GM23248 (cell line): ENCODE measurements at regions not wholly inside any gene's neighbourhood (a gene's known extent, or its start where the extent isn't known, plus 50 kb on each side); places are given as distances from the start of the nearest gene placed in this dataset.

ENCODE experiments used
- DNase-seq: peaks from one replicate; pipeline ENCODE4 v3.0.0-alpha.2; 2015
- H2AFZ ChIP-seq: fragments of 200-600 bp; sonication (generic); 2 replicates; pipeline ENCODE4 v1.6.1; 2016; ENCODE audit warnings: antibody characterized with exemption
- H3F3A ChIP-seq: fragments of 200-600 bp; sonication (generic); 2 replicates; pipeline ENCODE4 v1.6.1; 2016; ENCODE audit warnings: mild to moderate bottlenecking, antibody characterized with exemption, mixed run types; ENCODE audit not compliant: insufficient read depth
- H3K27ac ChIP-seq: fragments of 200-600 bp; sonication (generic); 2 replicates; pipeline ENCODE4 v1.5.1; 2016; ENCODE audit warnings: mild to moderate bottlenecking
- H3K27me3 ChIP-seq: fragments of 200-600 bp; sonication (generic); replicated peaks from 2 replicates; pipeline ENCODE4 v1.6.1; 2016; ENCODE audit warnings: mild to moderate bottlenecking; ENCODE audit not compliant: insufficient read depth
- H3K36me3 ChIP-seq: fragments of 200-600 bp; sonication (generic); 2 replicates; pipeline ENCODE4 v1.6.1; 2016; ENCODE audit warnings: low read depth, mild to moderate bottlenecking
- H3K4me1 ChIP-seq: fragments of 200-600 bp; sonication (generic); 2 replicates; pipeline ENCODE4 v1.6.1; 2016; ENCODE audit warnings: mild to moderate bottlenecking; ENCODE audit not compliant: insufficient read depth
- H3K4me2 ChIP-seq: fragments of 200-600 bp; sonication (generic); one replicate; pipeline ENCODE4 v1.6.1; 2016; ENCODE audit warnings: mild to moderate bottlenecking; ENCODE audit not compliant: unreplicated experiment
- H3K4me3 ChIP-seq: fragments of 200-600 bp; sonication (generic); 2 replicates; pipeline ENCODE4 v1.5.1; 2016; ENCODE audit warnings: mild to moderate bottlenecking
- H3K79me2 ChIP-seq: fragments of 200-600 bp; sonication (generic); 2 replicates; pipeline ENCODE4 v1.6.1; 2016; ENCODE audit warnings: mild to moderate bottlenecking; ENCODE audit not compliant: insufficient read depth
- H3K9ac ChIP-seq: fragments of 200-600 bp; sonication (generic); 2 replicates; pipeline ENCODE4 v1.6.1; 2016; ENCODE audit warnings: mild to moderate bottlenecking
- H3K9me2 ChIP-seq: fragments of 200-600 bp; sonication (generic); 2 replicates; pipeline ENCODE4 v1.6.1; 2016; ENCODE audit warnings: mixed run types, mild to moderate bottlenecking, moderate library complexity; ENCODE audit not compliant: insufficient read depth
- H3K9me3 ChIP-seq: fragments of 200-600 bp; sonication (generic); one replicate; pipeline ENCODE4 v1.6.1; 2017; ENCODE audit warnings: low read depth
- H4K20me1 ChIP-seq: fragments of 200-600 bp; sonication (generic); 2 replicates; pipeline ENCODE4 v1.6.0; 2016; ENCODE audit not compliant: insufficient read depth
- EZH2 ChIP-seq: fragments of 200-600 bp; sonication (generic); IDR thresholded peaks from 2 replicates; pipeline ENCODE4 v1.6.1; 2018; ENCODE audit warnings: antibody characterized with exemption, mild to moderate bottlenecking; ENCODE audit not compliant: insufficient read depth, poor library complexity, severe bottlenecking
- EZH2phosphoT487 ChIP-seq: fragments of 200-600 bp; sonication (generic); IDR thresholded peaks from 2 replicates; pipeline ENCODE4 v1.6.1; 2018; ENCODE audit warnings: antibody characterized with exemption, moderate library complexity, mild to moderate bottlenecking, low read depth; ENCODE audit not compliant: insufficient read depth
- WGBS, 2 experiments: methylation state at CpG; one replicate each; pipeline ENCODE4 v1.1.6; 2015 to 2017; ENCODE audit warnings: low lambda C conversion rate in 2 of 2, low coverage in 1 of 2; ENCODE audit errors: missing lambda C conversion rate in 2 of 2; 5-methylcytosine and 5-hydroxymethylcytosine counted together
- in situ Hi-C: fragments of 300-500 bp; cut with MboI; formaldehyde crosslinking; loops from 2 replicates; pipeline ENCODE4 v1.15.0; 2020

DNA sequence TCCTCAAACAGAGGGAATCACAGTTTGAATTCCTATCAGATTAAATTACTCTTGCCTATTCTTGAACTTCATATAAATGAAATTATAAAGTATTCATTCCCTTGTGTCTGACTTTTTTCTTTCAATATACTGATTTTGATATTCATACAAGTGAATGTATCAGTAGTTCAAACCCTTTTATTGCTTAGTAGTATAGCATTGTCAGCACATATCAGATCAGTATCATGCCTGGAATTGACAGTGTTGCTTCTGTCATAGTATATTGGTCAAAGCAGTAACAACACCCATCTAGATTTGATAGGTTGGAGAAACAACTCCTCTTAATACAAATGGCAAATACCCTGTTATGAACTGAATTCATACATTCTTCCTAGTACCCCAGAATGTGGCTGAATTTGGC is 89.1 kb upstream of the SLC35F1 start:
- no peaks in the 10 kb centered on the region for H4K20me1 ChIP-seq
- no peaks in the 10 kb centered on the region for H3K36me3 ChIP-seq
- in situ Hi-C loops = no loop called here
- no peak overlapping the region for H3K9ac ChIP-seq
- DNase-seq = no peak
- no peaks in the 10 kb centered on the region for H3K9me3 ChIP-seq
- H3F3A ChIP-seq = no peaks in the 10 kb centered on the region
- no peak overlapping the region for H2AFZ ChIP-seq
- TF ChIP-seq EZH2 = no peak
- H3K27ac ChIP-seq = no peak overlapping the region
- H3K4me2 ChIP-seq = no peak overlapping the region
- H3K4me3 ChIP-seq = no peak overlapping the region
- no peaks in the 10 kb centered on the region for H3K4me1 ChIP-seq
- no peaks in the 10 kb centered on the region for H3K9me2 ChIP-seq
- H3K27me3 ChIP-seq = no peaks in the 10 kb centered on the region
- H3K79me2 ChIP-seq = no peaks in the 10 kb centered on the region

DNA sequence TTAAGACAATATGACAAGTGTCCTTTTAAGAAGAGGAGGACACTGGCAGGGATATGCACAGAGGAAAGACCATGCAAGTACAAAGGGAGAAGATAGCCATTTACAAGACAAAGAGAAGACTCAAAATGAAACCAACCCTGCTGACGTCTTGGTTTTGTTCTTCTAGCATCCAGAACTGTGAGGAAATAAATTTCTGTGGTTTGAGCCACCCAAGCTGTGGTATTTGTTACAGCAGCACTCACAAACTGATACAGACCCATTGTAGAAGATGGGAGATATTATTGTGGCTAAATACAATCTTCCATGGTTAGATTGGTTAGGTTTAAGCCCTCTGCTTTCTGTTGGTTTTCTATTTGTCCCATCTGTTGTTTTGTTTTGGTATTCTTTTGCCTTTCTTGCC is 88.6 kb upstream of the SLC35F1 start:
- H3K27me3 ChIP-seq = no peaks in the 10 kb centered on the region
- no peaks in the 10 kb centered on the region for H3K9me3 ChIP-seq
- H3K36me3 ChIP-seq = no peaks in the 10 kb centered on the region
- no peak overlapping the region for H3K9ac ChIP-seq
- no peak overlapping the region for H2AFZ ChIP-seq
- no peaks in the 10 kb centered on the region for H3K9me2 ChIP-seq
- H3K79me2 ChIP-seq = no peaks in the 10 kb centered on the region
- DNase-seq = no peak
- WGBS, 2 experiments = 0 to 7% methylated on average over 1 of the region's 1 CpG
- no peak overlapping the region for H3K4me2 ChIP-seq
- no peak overlapping the region for H3K4me3 ChIP-seq
- no peak overlapping the region for H3K27ac ChIP-seq
- TF ChIP-seq EZH2phosphoT487 = no peak
- TF ChIP-seq EZH2 = no peak
- in situ Hi-C loops = no loop called here
- no peaks in the 10 kb centered on the region for H3F3A ChIP-seq
- no peaks in the 10 kb centered on the region for H3K4me1 ChIP-seq
- H4K20me1 ChIP-seq = no peaks in the 10 kb centered on the region

DNA sequence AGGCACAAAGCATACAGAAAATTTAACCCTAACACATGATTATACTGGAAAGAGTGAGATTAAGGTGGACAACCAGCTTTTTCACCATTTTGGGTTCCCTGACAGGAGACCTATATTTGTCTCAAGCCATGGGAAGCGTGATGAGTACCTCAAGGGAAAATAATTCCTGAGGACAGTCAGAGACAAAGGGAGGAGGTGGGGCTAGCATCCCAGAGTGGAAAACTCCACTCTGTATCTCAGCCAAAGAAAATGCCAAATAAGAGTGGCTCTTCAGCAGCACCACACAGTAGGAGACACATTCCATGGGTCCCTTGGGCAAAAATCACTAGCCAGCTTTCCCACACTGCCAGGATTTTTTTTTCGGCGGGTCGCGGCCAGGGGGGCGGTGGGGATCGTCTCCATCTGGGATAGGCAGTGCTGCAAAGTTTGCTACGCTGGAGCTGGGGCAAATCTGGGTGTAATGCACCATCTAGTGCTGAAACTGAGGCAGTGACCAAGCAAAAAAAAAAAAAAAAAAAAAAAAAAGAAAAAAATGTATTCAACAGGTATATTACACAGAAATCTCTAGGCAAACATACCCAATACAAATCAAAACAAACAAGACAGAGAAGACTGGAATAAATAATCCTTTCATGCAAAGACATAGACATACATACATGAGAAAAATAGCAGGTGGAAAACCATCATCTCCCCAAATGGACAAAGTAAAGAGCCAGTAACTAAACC is 77.3 kb upstream of the SLC35F1 start:
- peak; percentile 72 for DNase-seq
- Histone ChIP-seq H3K4me1 (no peaks in the 10 kb centered on the region), H3K36me3 (no peaks in the 10 kb centered on the region), H3F3A (no peaks in the 10 kb centered on the region), H3K4me3 (peak overlapping the region; percentile 81), H3K79me2 (no peaks in the 10 kb centered on the region), H2AFZ (peak overlapping the region; percentile 85), H3K27me3 (no peaks in the 10 kb centered on the region), H3K27ac (no peak overlapping the region), H3K9me3 (no peaks in the 10 kb centered on the region), H4K20me1 (no peaks in the 10 kb centered on the region), H3K4me2 (peak overlapping the region; percentile 76), H3K9me2 (no peaks in the 10 kb centered on the region), H3K9ac (0 out of 2 replicates have a peak overlapping the region, but pooled peaks have one; percentile 48)
- no peak for TF ChIP-seq EZH2phosphoT487
- no peak for TF ChIP-seq EZH2
- in situ Hi-C loops = no loop called here
- 3% methylated on average over 8 of the region's 8 CpGs for WGBS, 2 experiments

DNA sequence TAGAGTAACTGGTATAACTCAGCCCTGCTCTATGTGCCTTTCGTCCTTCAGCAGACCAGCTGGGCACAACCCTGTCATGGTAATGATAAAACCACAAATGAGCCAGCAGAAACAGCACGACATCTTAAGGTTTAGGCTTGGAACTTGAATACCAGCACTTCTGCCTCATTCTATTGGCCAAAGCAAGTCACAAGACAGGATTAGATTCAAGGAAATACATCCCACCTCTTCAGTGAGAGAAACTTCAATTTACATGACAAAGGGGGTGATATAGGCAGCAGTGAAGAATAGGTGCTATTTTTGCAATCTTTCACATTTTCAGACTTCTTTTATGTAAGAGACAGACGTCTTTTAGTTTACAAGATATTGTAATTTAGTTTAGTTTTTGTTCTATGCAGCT is 69.8 kb upstream of the SLC35F1 start:
- DNase-seq = no peak
- Histone ChIP-seq H4K20me1 (no peaks in the 10 kb centered on the region), H3K9me2 (no peaks in the 10 kb centered on the region), H3K9ac (no peak overlapping the region), H2AFZ (no peak overlapping the region), H3F3A (no peaks in the 10 kb centered on the region), H3K9me3 (no peaks in the 10 kb centered on the region), H3K4me3 (no peak overlapping the region), H3K27me3 (no peaks in the 10 kb centered on the region), H3K4me2 (no peak overlapping the region), H3K36me3 (no peaks in the 10 kb centered on the region), H3K4me1 (no peaks in the 10 kb centered on the region), H3K79me2 (no peaks in the 10 kb centered on the region), H3K27ac (no peak overlapping the region)
- 5 to 16% methylated on average over 3 of the region's 3 CpGs for WGBS, 2 experiments
- TF ChIP-seq EZH2 (no peak), EZH2phosphoT487 (no peak)
- in situ Hi-C loops = no loop called here

GRCh38 chr6:117840541-117840983 is 66.5 kb upstream of the SLC35F1 start:
- WGBS, 2 experiments = 0 to 5% methylated on average over 2 of the region's 2 CpGs
- no peak overlapping the region for H3K9ac ChIP-seq
- H3K79me2 ChIP-seq = no peaks in the 10 kb centered on the region
- H3K9me3 ChIP-seq = no peaks in the 10 kb centered on the region
- in situ Hi-C loops = no loop called here
- no peaks in the 10 kb centered on the region for H3K4me1 ChIP-seq
- H3K36me3 ChIP-seq = no peaks in the 10 kb centered on the region
- no peak overlapping the region for H3K27ac ChIP-seq
- H3K4me3 ChIP-seq = no peak overlapping the region
- no peak overlapping the region for H2AFZ ChIP-seq
- H3K4me2 ChIP-seq = no peak overlapping the region
- no peaks in the 10 kb centered on the region for H4K20me1 ChIP-seq
- no peaks in the 10 kb centered on the region for H3K9me2 ChIP-seq
- TF ChIP-seq EZH2 (no peak), EZH2phosphoT487 (no peak)
- no peaks in the 10 kb centered on the region for H3F3A ChIP-seq
- no peaks in the 10 kb centered on the region for H3K27me3 ChIP-seq
- peak; percentile 60 for DNase-seq
